ENCODE measurements at regions not wholly inside any gene's neighbourhood (a gene's known extent, or its start where the extent isn't known, plus 50 kb on each side); places are given as distances from the start of the nearest gene placed in this dataset.

DNA sequence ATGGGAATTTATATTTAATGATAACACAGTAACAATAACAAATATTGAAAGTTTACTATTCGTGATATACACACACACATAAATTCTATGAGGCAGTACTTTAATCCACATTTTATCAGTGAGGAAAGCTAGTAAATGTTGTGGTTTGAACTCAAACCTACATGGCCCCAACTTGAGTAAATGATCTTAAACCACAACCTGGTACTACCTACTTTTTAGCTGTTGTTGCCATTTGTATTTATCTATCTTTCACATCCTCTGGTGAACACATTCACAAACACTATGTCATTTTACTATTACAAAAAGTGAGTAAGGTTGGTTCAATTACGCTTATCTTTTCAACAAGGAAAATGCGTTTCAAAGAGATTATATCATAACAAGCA is 186.1 kb downstream of the SMC2 start:
- 100% methylated on average over 1 to 2 of the region's 3 CpGs for WGBS, 2 experiments (ENCODE audit: insufficient coverage in 1 of 2, insufficient read length in 1 of 2)
- H3K9me3 Mint-ChIP-seq: no peaks in the 10 kb centered on the region
- H3K27me3 Mint-ChIP-seq (ENCODE audit: insufficient read depth): no peaks in the 10 kb centered on the region
- H3K27me3 ChIP-seq (ENCODE audit: control insufficient read depth, insufficient read depth, low read length, poor library complexity, severe bottlenecking): no peaks in the 10 kb centered on the region
- H3K27ac Mint-ChIP-seq: no peak overlapping the region
- H3K4me3 Mint-ChIP-seq: no peak overlapping the region
- no peaks in the 10 kb centered on the region for H3K36me3 ChIP-seq (ENCODE audit: control insufficient read depth, insufficient read depth, low read length)
- no peak overlapping the region for H3K4me3 ChIP-seq (ENCODE audit: low read length)
- no peaks in the 10 kb centered on the region for H3K4me1 Mint-ChIP-seq
- no peak overlapping the region for H3K27ac ChIP-seq (ENCODE audit: low read depth, low read length)
- H3K9ac ChIP-seq (ENCODE audit: extremely low read depth, low read length, poor library complexity, severe bottlenecking): no peak overlapping the region
- DNase-seq: no peak
- no peaks in the 10 kb centered on the region for H3K4me1 ChIP-seq (ENCODE audit: control insufficient read depth, insufficient read depth, low read length)
- TF ChIP-seq CTCF (conservative IDR thresholded peaks at IDR 0.05): no peak
- no peaks in the 10 kb centered on the region for H3K36me3 Mint-ChIP-seq (ENCODE audit: low read depth)
- H3K9me3 ChIP-seq (ENCODE audit: control insufficient read depth, low read length): no peaks in the 10 kb centered on the region

- H3K4me3 Mint-ChIP-seq: no peak overlapping the region
- Histone ChIP-seq H3K9ac (ENCODE audit: extremely low read depth, low read length, poor library complexity, severe bottlenecking) (no peak overlapping the region), H3K4me1 (ENCODE audit: control insufficient read depth, insufficient read depth, low read length) (no peaks in the 10 kb centered on the region), H3K9me3 (ENCODE audit: control insufficient read depth, low read length) (no peaks in the 10 kb centered on the region), H3K27ac (ENCODE audit: low read depth, low read length) (no peak overlapping the region), H3K27me3 (ENCODE audit: control insufficient read depth, insufficient read depth, low read length, poor library complexity, severe bottlenecking) (no peaks in the 10 kb centered on the region), H3K36me3 (ENCODE audit: control insufficient read depth, insufficient read depth, low read length) (no peaks in the 10 kb centered on the region), H3K4me3 (ENCODE audit: low read length) (no peak overlapping the region)
- H3K4me1 Mint-ChIP-seq: no peaks in the 10 kb centered on the region
- H3K27me3 Mint-ChIP-seq (ENCODE audit: insufficient read depth): no peaks in the 10 kb centered on the region
- H3K36me3 Mint-ChIP-seq (ENCODE audit: low read depth): no peaks in the 10 kb centered on the region
- DNase-seq: no peak
- 88 to 100% methylated on average over 1 of the region's 1 CpG for WGBS, 2 experiments (ENCODE audit: insufficient coverage in 1 of 2, insufficient read length in 1 of 2)
- no peaks in the 10 kb centered on the region for H3K9me3 Mint-ChIP-seq
- TF ChIP-seq CTCF (conservative IDR thresholded peaks at IDR 0.05): no peak
- H3K27ac Mint-ChIP-seq: no peak overlapping the region
Observed at GRCh38 chr9:104280711-104281110, 186.6 kb downstream of the SMC2 start.

GRCh38 chr9:104286187-104286586 is 192.1 kb downstream of the SMC2 start:
- H3K4me1 Mint-ChIP-seq: no peaks in the 10 kb centered on the region
- 100% methylated on average over 1 of the region's 1 CpG; no CpG with 5 or more reads in 1 of the 2 experiments for WGBS, 2 experiments (ENCODE audit: insufficient coverage in 1 of 2, insufficient read length in 1 of 2)
- H3K36me3 Mint-ChIP-seq (ENCODE audit: low read depth): no peaks in the 10 kb centered on the region
- H3K4me3 Mint-ChIP-seq: no peak overlapping the region
- no peaks in the 10 kb centered on the region for H3K36me3 ChIP-seq (ENCODE audit: control insufficient read depth, insufficient read depth, low read length)
- H3K4me3 ChIP-seq (ENCODE audit: low read length): no peak overlapping the region
- TF ChIP-seq CTCF (conservative IDR thresholded peaks at IDR 0.05): no peak
- no peak for DNase-seq
- no peaks in the 10 kb centered on the region for H3K9me3 ChIP-seq (ENCODE audit: control insufficient read depth, low read length)
- no peaks in the 10 kb centered on the region for H3K27me3 Mint-ChIP-seq (ENCODE audit: insufficient read depth)
- no peaks in the 10 kb centered on the region for H3K27me3 ChIP-seq (ENCODE audit: control insufficient read depth, insufficient read depth, low read length, poor library complexity, severe bottlenecking)
- no peaks in the 10 kb centered on the region for H3K9me3 Mint-ChIP-seq
- H3K9ac ChIP-seq (ENCODE audit: extremely low read depth, low read length, poor library complexity, severe bottlenecking): no peak overlapping the region
- no peak overlapping the region for H3K27ac ChIP-seq (ENCODE audit: low read depth, low read length)
- no peaks in the 10 kb centered on the region for H3K4me1 ChIP-seq (ENCODE audit: control insufficient read depth, insufficient read depth, low read length)
- no peak overlapping the region for H3K27ac Mint-ChIP-seq
